ENCODE measurements at regions not wholly inside any gene's neighbourhood (a gene's known extent, or its start where the extent isn't known, plus 50 kb on each side); places are given as distances from the start of the nearest gene placed in this dataset.

GRCh38 chr3:141669434-141669833 is 68.7 kb upstream of the RNF7 start:
- H3K4me3 Mint-ChIP-seq, result no peak overlapping the region

GRCh38 chr3:141677701-141678100 is 60.4 kb upstream of the RNF7 start:
- Mint-ChIP-seq H3K4me3 (no peak overlapping the region), H3K27me3 (peaks cover 2% of the 10 kb centered on the region in 2 donors), H3K4me1 (peaks cover 14 to 29% (median 23%) of the 10 kb centered on the region in 4 donors), H3K36me3 (no peaks in the 10 kb centered on the region), H3K27ac (no peak overlapping the region), H3K9me3 (peaks cover 0 to 19% (median 5%) of the 10 kb centered on the region in 8 donors)
- no peaks in the 10 kb centered on the region for H3K36me3 ChIP-seq (ENCODE audit: insufficient read depth, low read length)
- no peaks in the 10 kb centered on the region for H3K27me3 ChIP-seq (ENCODE audit: insufficient read depth, low read length)
- ChIA-PET POLR2A (ENCODE audit: partially characterized antibody) (no interaction called here), CTCF (ENCODE audit: partially characterized antibody) (no interaction called here)
- DNase-seq, result no peak
- no peak overlapping the region for H3K27ac ChIP-seq (ENCODE audit: low read depth, low read length)
- no peaks in the 10 kb centered on the region for H3K9me3 ChIP-seq (ENCODE audit: control insufficient read depth in 1 of 2, low read length in 2 of 2)
- intact Hi-C loops (cut with micrococcal nuclease), result no loop called here
- peaks cover 17% of the 10 kb centered on the region for H3K4me1 ChIP-seq (ENCODE audit: insufficient read depth, low read length)
- no peak overlapping the region for H3K4me3 ChIP-seq (ENCODE audit: low read length in 2 of 2)

More at GRCh38 chr3:141669434-141669833, 68.7 kb upstream of the RNF7 start:
- no peaks in the 10 kb centered on the region for H3K27me3 ChIP-seq (ENCODE audit: insufficient read depth, low read length)
- H3K4me3 ChIP-seq (ENCODE audit: low read length in 2 of 2), result no peak overlapping the region
- ChIA-PET CTCF (ENCODE audit: partially characterized antibody) (no interaction called here), POLR2A (ENCODE audit: partially characterized antibody) (no interaction called here)
- no peaks in the 10 kb centered on the region for H3K4me1 ChIP-seq (ENCODE audit: insufficient read depth, low read length)
- intact Hi-C loops (cut with micrococcal nuclease), result no loop called here
- Mint-ChIP-seq H3K27me3 (peaks cover 10% of the 10 kb centered on the region in 2 donors), H3K4me1 (no peaks in the 10 kb centered on the region), H3K9me3 (peaks cover 3 to 26% (median 18%) of the 10 kb centered on the region in 8 donors), H3K36me3 (peaks cover 2 to 8% of the 10 kb centered on the region in 2 donors), H3K27ac (no peak overlapping the region)
- no peaks in the 10 kb centered on the region for H3K9me3 ChIP-seq (ENCODE audit: control insufficient read depth in 1 of 2, low read length in 2 of 2)
- no peak overlapping the region for H3K27ac ChIP-seq (ENCODE audit: low read depth, low read length)
- no peaks in the 10 kb centered on the region for H3K36me3 ChIP-seq (ENCODE audit: insufficient read depth, low read length)
- no peak for DNase-seq

DNA sequence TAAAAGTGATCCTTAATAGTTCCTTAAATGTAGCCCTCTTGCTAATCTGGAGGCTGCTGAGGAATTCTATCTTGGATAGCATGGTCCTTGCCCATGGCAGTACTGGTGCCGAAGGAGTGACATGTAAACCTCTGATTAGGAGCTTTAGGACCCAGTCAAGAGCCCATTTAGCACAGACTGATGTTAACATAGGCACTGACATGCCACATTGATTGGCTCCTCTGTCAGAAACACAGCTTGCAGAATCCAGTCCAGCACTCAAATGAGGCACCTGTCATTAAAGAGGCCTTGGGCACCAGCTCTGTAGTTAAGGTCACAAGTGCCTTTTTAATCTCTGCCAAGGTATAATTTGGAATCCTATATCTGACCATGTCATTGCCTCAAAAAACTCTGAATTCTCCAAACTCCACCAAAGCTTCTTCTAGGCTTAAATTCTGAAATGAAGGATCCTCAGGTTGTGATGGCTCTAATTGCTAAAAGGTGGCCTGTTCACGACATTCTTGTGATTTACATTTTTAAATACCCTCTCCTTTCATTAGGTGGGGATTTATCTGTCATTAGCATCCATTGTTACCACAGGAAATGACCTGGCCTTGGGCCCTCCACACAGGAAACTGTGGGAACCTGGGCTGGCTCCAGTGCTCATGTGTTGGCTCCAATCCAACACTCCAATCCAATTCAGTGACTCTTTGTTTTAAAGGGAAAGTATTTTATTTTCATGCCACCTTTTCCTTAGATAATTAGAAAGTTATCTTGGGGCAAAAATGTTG is 57.3 kb upstream of the RNF7 start:
- Mint-ChIP-seq H3K36me3 (no peaks in the 10 kb centered on the region), H3K4me1 (peaks cover 14 to 35% (median 25%) of the 10 kb centered on the region in 4 donors), H3K27ac (peak overlapping the region in 1 of 7 donors; percentile 17), H3K9me3 (peaks cover 0 to 2% (median 0%) of the 10 kb centered on the region in 8 donors), H3K27me3 (no peaks in the 10 kb centered on the region), H3K4me3 (peak overlapping the region in 1 of 8 donors; percentile 36)
- ChIA-PET CTCF (ENCODE audit: partially characterized antibody) (no interaction called here), POLR2A (ENCODE audit: partially characterized antibody) (no interaction called here)
- Histone ChIP-seq H3K4me3 (ENCODE audit: low read length in 2 of 2) (no peak overlapping the region), H3K4me1 (ENCODE audit: insufficient read depth, low read length) (peaks cover 17% of the 10 kb centered on the region), H3K27ac (ENCODE audit: low read depth, low read length) (no peak overlapping the region), H3K9me3 (ENCODE audit: control insufficient read depth in 1 of 2, low read length in 2 of 2) (no peaks in the 10 kb centered on the region), H3K27me3 (ENCODE audit: insufficient read depth, low read length) (no peaks in the 10 kb centered on the region), H3K36me3 (ENCODE audit: insufficient read depth, low read length) (no peaks in the 10 kb centered on the region)
- intact Hi-C loops (cut with micrococcal nuclease), result no loop called here
- DNase-seq, result peak in 1 of 5 donors; percentile 5

GRCh38 chr3:141681390-141681780 is 56.7 kb upstream of the RNF7 start:
- Histone ChIP-seq H3K4me3 (ENCODE audit: low read length in 2 of 2) (no peak overlapping the region), H3K9me3 (ENCODE audit: control insufficient read depth in 1 of 2, low read length in 2 of 2) (no peaks in the 10 kb centered on the region), H3K36me3 (ENCODE audit: insufficient read depth, low read length) (no peaks in the 10 kb centered on the region), H3K27me3 (ENCODE audit: insufficient read depth, low read length) (no peaks in the 10 kb centered on the region), H3K4me1 (ENCODE audit: insufficient read depth, low read length) (peaks cover 17% of the 10 kb centered on the region), H3K27ac (ENCODE audit: low read depth, low read length) (no peak overlapping the region)
- H3K27me3 Mint-ChIP-seq, result no peaks in the 10 kb centered on the region
- ChIA-PET POLR2A (ENCODE audit: partially characterized antibody) (no interaction called here), CTCF (ENCODE audit: partially characterized antibody) (no interaction called here)
- DNase-seq, result no peak
- intact Hi-C loops (cut with micrococcal nuclease), result no loop called here
- peaks cover 16 to 41% (median 29%) of the 10 kb centered on the region in 4 donors for H3K4me1 Mint-ChIP-seq
- peak overlapping the region in 1 of 7 donors; percentile 50 for H3K27ac Mint-ChIP-seq
- H3K9me3 Mint-ChIP-seq, result peaks cover 0 to 2% (median 0%) of the 10 kb centered on the region in 8 donors
- no peaks in the 10 kb centered on the region for H3K36me3 Mint-ChIP-seq
- no peak overlapping the region for H3K4me3 Mint-ChIP-seq

DNA sequence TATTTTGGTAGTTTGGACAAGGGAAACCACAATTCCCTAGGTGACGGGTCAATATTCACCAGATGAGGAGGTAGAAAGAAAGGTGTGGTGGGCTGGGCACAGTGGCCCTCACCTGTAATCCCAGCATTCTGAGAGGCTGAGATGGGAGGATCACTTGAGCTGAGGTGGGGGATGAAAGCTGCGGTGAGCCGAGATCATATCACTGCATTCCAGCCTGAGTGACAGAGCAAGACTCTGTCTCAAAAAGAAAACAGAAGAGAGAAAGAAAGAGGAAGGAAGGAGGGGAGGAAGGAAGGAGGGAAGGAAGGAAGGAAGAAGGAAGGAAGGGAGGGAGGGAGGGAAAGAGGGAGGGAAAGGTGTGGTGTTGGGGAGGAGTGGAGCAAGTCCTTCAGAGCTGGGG is 56.1 kb upstream of the RNF7 start:
- no peaks in the 10 kb centered on the region for H3K36me3 ChIP-seq (ENCODE audit: insufficient read depth, low read length)
- no peak overlapping the region for H3K27ac ChIP-seq (ENCODE audit: low read depth, low read length)
- no peaks in the 10 kb centered on the region for H3K27me3 Mint-ChIP-seq
- ChIA-PET POLR2A (ENCODE audit: partially characterized antibody) (no interaction called here), CTCF (ENCODE audit: partially characterized antibody) (no interaction called here)
- peaks cover 20 to 47% (median 35%) of the 10 kb centered on the region in 4 donors for H3K4me1 Mint-ChIP-seq
- peak overlapping the region in 1 of 7 donors; percentile 57 for H3K27ac Mint-ChIP-seq
- no peak overlapping the region for H3K4me3 ChIP-seq (ENCODE audit: low read length in 2 of 2)
- H3K27me3 ChIP-seq (ENCODE audit: insufficient read depth, low read length), result no peaks in the 10 kb centered on the region
- intact Hi-C loops (cut with micrococcal nuclease), result no loop called here
- H3K4me1 ChIP-seq (ENCODE audit: insufficient read depth, low read length), result peaks cover 22% of the 10 kb centered on the region
- H3K36me3 Mint-ChIP-seq, result no peaks in the 10 kb centered on the region
- H3K4me3 Mint-ChIP-seq, result peak overlapping the region in 1 of 8 donors; percentile 41
- H3K9me3 ChIP-seq (ENCODE audit: control insufficient read depth in 1 of 2, low read length in 2 of 2), result no peaks in the 10 kb centered on the region
- peaks cover 0 to 2% (median 0%) of the 10 kb centered on the region in 8 donors for H3K9me3 Mint-ChIP-seq
- no peak for DNase-seq

DNA sequence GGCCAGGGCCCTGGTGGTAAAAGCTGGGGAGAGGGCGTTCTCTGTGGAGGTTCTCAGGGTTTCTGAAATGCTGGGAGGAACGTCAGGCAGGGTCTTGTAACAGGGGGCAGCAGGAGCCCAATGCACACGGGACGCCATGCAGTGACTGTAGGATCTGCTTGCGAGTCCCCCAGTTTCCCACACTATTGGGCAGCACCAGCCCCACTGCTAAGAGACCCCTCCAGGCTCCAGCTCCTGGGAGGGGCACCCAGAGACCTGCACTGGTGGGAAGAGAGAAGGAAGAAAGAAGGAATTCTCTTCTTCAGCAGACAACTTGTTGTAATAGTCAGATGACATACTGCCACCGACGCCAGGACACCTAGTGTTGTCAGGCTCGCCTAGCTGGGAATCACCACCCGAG is 55.2 kb upstream of the RNF7 start:
- Histone ChIP-seq H3K9me3 (ENCODE audit: control insufficient read depth in 1 of 2, low read length in 2 of 2) (no peaks in the 10 kb centered on the region), H3K27ac (ENCODE audit: low read depth, low read length) (no peak overlapping the region), H3K27me3 (ENCODE audit: insufficient read depth, low read length) (no peaks in the 10 kb centered on the region), H3K36me3 (ENCODE audit: insufficient read depth, low read length) (no peaks in the 10 kb centered on the region), H3K4me3 (ENCODE audit: low read length in 2 of 2) (no peak overlapping the region), H3K4me1 (ENCODE audit: insufficient read depth, low read length) (peaks cover 24% of the 10 kb centered on the region)
- no peaks in the 10 kb centered on the region for H3K36me3 Mint-ChIP-seq
- H3K27me3 Mint-ChIP-seq, result no peaks in the 10 kb centered on the region
- peak overlapping the region in 1 of 7 donors; percentile 22 for H3K27ac Mint-ChIP-seq
- H3K4me3 Mint-ChIP-seq, result no peak overlapping the region
- H3K9me3 Mint-ChIP-seq, result peaks cover 0 to 2% (median 0%) of the 10 kb centered on the region in 8 donors
- H3K4me1 Mint-ChIP-seq, result peaks cover 20 to 48% (median 36%) of the 10 kb centered on the region in 4 donors
- POLR2A ChIA-PET (ENCODE audit: partially characterized antibody), result no interaction called here
- intact Hi-C loops (cut with micrococcal nuclease), result no loop called here
- no peak for DNase-seq
- CTCF ChIA-PET (ENCODE audit: partially characterized antibody), result no interaction called here

GRCh38 chr3:141684758-141685157 is 53.3 kb upstream of the RNF7 start:
- Histone ChIP-seq H3K9me3 (ENCODE audit: control insufficient read depth in 1 of 2, low read length in 2 of 2) (no peaks in the 10 kb centered on the region), H3K27me3 (ENCODE audit: insufficient read depth, low read length) (no peaks in the 10 kb centered on the region), H3K4me1 (ENCODE audit: insufficient read depth, low read length) (peaks cover 24% of the 10 kb centered on the region), H3K27ac (ENCODE audit: low read depth, low read length) (no peak overlapping the region), H3K4me3 (ENCODE audit: low read length in 2 of 2) (no peak overlapping the region), H3K36me3 (ENCODE audit: insufficient read depth, low read length) (no peaks in the 10 kb centered on the region)
- POLR2A ChIA-PET (ENCODE audit: partially characterized antibody), result no interaction called here
- Mint-ChIP-seq H3K36me3 (no peaks in the 10 kb centered on the region), H3K27ac (no peak overlapping the region), H3K27me3 (no peaks in the 10 kb centered on the region), H3K4me3 (peak overlapping the region in 1 of 8 donors; percentile 11), H3K9me3 (peaks cover 0 to under 1% (median 0%) of the 10 kb centered on the region in 8 donors), H3K4me1 (peaks cover 20 to 45% (median 34%) of the 10 kb centered on the region in 4 donors)
- intact Hi-C loops (cut with micrococcal nuclease), result no loop called here
- CTCF ChIA-PET (ENCODE audit: partially characterized antibody), result no interaction called here
- no peak for DNase-seq

All from CD4-positive, alpha-beta memory T cell (primary cell).